ENCODE measurements at regions not wholly inside any gene's neighbourhood (a gene's known extent, or its start where the extent isn't known, plus 50 kb on each side); places are given as distances from the start of the nearest gene placed in this dataset.
"Not testable (repeated sequence)": the region's sequence is repeated elsewhere in the genome, so short reads cannot be mapped to it uniquely, and the experiment has no call there.

DNA sequence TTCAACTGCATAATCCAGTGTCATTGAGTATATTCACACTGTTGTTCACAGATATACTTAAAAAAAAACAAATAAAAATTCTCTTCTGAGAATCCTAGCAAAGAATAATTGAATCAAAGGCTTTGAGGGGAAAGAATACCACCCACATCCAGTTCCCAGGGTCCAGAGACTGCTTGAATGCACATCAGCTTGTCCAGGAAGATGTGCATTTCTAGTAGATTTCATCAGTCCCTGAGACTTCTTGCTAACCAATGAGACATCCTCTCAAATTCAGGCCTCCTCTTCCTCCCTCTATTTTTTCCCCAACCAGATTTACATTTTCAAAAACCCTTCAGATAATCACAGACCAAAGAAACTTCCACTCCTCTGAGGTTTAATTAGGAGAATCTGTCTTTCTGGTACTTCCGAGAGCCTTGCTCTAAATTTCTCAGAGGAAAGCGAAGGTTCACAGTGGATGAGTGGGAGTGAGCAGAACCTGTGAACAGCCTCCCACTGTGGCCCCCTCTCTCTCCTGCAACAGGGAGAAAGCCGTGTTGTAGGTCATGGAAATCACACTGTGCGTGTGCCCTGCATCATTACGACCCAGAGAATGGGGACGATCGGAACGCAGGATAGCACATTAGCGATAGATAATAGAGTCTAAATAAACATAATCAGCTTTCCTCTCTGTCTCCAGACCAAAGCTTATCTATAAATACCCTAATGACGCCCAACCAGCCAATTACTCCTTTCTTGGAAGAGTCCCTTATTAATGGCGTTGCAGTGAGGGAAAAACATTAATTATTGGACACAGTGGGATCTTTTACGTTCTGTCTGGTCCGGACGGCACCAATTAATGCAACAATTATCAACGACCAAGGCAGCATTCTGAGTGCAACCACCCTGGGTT, 212.5 kb downstream of the EMX2 start:
- DNase-seq: no peak

DNA sequence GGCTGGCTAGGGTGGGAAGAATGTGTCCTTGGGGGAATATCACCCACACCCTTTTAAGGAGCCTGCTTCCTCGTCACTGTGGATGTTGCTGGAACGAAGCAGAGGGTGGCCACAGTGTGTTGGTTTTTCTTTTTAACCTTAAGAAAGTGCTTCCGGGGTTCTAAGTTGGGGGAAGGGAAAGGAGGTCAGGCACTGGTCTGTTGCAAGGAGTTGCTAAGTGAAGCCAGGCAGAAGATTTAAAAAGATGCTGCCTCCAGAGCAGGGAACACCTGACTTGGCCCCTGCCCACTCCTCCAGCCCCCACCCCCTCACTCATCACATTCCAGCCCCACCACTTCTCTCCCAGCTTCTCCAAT, 213.1 kb downstream of the EMX2 start:
- DNase-seq: no peak

DNA sequence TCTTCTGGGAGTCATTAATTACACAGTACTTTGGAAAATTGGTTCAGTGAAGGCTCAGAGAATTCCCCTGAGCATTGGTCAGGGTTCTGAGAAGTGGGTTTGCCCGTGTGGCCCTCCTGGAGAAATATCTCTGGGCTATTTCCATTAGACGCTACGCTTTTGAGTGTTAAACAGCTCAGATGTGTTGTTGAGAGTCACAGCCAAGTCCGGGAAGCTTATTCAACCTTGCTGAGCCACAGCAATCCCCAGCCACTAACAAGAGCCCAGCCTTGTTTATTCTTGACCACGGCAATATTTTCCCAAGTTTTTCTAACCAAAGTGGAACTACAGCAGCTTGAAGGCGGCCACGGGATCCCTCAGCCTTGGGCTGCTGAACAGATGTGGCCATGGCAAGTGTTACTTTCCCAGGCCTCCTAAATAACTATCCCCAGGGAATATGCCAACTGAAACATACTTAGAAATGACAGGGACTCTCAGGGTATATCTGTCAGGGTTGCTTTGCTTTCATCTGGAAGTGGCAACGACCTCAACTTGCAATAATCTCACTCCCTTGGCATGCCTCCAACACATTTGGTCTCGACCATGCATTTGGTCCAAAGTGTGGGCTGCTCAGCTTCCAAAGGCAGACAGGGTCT, 214.7 kb downstream of the EMX2 start:
- no peak for DNase-seq

DNA sequence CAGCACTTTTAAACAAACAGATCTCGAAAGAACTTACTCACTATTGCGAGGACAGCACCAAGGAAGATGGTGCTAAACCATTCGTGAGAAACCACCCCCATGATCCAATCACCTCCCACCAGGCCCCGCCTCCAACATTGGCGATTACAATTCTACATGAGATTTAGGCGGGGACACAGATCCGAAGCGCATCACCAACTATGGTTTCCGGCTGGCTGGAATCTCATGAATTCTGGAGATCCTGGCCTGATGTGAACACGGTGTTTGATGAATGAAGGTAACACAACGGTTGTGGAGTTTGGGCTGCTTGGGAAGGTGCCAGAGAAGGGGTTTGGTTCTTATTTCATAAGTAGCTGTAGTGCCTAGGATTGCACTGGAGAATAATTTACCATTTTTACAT, 216.7 kb downstream of the EMX2 start:
- DNase-seq: no peak

DNA sequence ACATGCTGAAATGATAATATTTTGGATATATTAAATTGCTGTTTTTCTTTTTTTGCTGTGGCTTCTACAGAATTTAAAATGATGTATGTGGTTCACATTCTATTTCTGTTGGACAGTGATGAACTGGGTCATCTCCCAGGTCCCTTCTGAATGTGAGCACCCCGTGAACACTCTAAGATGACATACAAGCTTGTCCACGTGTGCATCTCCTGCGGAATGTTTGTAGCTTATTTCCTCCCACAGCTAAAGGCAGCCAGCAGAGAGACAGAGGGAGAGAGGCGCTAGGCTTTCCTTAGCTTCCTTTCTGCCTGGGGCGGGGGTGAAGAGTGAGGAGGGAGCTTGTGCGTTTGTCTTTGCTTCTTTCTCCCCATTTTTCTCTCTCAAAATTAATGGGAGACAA, 219.1 kb downstream of the EMX2 start:
- DNase-seq: no peak

DNA sequence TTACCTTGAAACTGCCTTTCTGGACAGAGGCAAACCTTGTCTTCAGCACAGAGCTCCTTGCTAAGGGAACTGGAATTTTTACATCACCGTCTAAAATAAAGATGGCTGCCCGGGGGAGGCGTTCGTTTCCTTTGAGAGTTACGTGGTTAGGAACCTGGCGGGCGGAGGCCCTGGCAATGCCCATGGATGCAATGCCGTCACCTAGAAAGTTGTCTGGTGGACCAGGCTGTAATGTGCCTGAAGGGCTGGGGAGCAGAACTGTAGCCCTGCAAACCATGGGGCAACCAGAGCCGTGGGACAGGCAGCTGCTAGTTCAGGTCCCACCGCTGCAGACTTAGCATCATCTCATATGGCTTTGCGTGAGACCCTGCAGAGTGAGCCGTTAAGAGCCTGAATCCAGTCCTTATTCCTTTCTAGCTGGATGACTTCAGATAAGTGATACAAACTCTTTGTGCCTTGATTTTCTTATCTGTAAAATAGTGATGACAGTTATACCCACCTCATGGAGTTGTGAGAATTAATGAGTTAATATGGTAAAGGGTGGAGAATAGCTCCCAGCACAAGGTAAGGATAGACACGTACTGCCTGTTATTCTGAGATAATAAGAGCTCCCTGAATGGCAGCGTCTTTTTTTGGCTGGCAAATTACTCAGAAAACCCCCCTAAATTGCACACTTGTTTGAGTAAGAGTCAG, 219.7 kb downstream of the EMX2 start:
- no peak for DNase-seq

DNA sequence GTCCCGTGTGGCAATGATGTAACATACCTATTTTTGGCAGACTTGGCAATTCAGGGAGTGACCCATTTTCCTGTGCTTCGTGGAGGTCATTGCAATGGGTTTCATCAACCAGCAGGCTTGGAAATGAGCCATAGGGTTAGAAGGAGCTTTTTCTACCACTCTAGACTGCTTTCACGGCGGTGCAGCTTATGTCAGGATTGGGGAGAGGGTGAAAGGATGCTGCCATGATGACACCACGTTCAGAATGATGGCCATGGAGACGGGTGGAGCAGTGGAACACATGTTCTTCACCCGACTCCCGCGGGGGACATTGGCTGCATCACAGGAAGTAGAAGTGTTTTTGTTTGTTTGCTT, 220.2 kb downstream of the EMX2 start:
- no peak for DNase-seq

DNA sequence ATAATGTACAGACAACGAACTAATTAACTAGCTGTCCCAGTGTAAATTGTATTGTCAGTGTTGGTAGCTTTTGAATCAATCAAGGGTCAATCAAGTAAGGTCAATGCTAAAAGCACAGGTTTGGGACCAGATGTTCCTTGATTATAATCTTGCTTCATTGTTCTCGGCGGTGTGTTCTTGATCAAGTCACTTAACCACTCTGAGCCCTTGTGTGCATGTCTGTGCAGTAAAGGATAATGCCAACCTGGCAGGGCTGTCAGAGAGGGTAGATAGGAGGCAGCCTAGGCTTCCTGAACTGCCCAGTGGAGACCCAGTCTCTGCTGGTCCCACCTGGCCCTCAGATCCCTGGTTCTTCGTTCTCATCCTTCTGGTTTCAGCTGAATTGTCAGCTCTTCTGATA, 221.0 kb downstream of the EMX2 start:
- DNase-seq: no peak

DNA sequence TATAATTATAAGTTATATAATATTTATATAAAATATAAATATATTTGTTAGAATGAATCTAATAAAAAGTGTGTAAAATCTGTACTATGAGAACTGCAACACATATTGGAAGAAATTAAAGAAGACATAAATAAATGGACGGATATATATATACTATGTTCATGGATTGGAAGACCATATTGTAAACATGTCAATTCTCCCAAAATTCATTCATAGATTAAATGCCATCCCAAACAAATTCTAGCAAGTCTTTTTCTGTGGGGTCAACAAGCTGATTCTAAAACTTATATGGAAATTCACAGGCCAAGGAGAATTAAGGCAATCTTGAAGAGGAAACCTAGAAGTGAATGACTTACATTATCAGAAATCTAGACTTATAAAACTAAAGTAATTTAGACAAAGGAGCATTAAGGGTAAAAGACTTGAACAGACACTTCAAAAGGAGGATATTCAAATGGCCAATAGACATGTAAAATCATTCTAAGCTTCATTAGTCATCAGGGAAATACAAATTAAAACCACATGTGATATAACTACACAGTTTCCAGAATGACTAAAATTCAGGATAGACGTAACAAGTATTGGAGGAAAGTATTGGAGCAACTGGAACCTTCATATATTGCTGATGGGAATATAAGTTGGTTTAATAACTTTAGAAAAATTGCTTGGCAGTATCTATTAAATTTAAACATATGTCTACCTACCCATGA, 225.9 kb downstream of the EMX2 start:
- no peak for DNase-seq

DNA sequence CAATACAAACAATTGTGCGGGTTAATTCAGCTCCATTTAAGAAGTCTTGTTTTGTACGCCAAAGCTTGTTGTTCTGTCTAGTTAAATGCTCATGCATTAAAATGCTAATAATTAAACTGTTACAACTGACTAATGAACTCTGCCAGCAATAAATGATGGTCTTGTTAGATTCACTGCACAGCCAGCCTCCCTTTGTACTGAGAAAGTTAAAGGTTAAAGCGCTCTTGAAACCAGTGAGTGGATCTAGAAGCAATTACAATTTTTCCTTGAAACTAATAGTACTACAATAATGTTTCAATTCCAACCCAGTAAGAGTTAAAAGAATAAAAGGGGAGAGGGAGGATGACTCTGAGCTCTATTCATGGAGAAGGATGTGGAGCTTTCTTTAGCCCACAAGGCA, 233.0 kb downstream of the EMX2 start:
- no peak for DNase-seq

DNA sequence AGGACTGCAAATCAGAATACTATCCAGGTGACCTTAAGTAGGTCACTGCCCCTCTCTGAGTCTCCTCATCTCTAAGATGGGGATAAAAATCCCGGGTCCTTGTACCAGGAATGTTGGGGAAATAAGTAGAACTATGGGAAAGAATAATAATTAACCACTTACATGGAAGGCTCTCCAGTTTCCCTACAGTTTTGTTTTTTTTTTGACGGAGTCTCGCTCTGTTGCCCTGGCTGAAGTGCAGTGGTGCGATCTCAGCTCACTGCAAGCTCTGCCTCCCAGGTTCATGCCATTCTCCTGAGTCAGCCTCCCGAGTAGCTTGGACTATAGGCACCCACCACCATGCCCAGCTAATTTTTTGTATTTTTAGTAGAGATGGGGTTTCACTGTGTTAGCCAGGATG, 234.7 kb downstream of the EMX2 start:
- not testable (repeated sequence) for DNase-seq

DNA sequence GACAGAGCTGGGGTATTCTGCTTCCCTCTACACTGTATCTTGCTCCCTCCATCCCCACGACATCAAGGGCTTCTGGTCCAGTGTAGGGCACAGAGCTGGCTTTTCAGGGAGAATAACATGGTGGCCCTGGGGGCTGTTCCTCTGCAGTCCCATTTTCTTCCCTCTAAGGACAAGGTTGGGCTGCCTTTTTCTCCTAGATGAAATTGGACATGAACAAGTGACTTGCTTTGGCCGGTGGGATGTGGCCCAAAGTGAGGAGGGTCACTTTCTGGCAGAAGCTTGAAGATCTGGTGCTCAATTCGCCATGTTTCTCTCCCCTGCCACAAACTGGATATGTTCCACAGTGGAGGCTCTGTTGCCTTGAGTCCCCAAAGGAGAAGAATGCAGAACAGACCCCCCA, 235.7 kb downstream of the EMX2 start:
- no peak for DNase-seq

DNA sequence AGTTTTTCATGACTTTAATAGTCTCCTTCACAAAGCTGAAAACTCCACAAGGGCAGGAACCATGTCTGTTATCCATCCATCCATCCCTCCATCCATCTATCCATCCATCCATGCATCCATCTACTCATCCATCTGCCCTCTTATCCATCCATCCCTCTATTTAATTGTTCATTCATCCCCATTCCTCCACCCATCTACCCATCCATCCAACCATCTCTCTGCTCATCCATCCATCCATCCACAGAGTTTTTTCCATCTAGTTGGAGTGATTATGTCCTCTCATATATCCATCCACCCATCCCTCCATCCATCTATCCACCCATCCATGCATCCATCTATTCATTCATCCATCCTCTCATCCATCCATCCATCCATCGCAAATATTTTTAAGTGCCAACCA, 237.9 kb downstream of the EMX2 start:
- DNase-seq: no peak

DNA sequence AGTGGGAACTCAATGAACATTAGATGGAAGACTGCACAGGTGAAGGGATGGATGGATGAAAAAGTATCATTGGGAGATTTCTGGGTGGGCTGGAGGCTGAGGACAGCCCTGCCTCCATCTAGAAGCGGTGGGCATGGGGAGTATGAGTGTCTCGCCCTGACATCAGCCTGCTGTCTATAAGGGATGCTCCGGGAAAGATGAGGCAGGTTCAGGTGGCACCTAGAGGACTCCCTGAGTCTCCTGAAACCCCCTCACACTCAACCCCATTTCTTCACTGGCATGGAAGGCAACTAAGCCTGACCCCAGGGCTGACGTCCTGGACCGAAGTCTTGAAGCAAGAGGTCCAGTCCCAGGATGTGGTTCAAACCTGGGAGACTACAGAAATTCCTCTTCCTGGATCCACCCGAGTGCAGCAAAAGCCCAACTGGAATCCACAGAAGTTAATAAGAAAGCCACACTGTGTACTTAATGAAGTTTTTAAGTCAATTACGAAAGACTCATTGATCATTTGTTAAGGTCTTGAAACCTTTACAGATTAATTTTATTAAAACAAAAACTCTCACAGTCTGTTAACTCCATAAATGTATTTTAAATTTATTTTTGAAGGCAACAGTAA, 238.8 kb downstream of the EMX2 start:
- no peak for DNase-seq

DNA sequence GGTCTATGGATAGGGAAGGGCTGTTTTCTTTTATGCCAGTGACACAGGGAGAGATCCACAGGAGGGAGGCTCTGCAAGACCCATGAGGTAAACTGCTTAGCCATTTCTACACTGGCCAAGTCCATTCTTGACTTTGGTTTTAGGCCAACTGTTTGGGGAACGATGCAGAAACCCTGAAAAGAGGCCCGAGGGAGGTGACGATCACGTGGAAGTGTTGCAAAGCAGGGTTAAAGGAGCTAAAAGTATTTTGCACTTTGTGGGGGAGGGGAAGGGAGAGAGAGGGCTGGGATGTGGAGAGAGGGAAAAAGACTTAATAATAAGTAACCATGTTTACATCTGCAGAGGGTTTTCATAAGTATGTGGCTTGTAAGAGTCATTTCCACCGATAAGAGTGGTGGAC, 239.7 kb downstream of the EMX2 start:
- no peak for DNase-seq

DNA sequence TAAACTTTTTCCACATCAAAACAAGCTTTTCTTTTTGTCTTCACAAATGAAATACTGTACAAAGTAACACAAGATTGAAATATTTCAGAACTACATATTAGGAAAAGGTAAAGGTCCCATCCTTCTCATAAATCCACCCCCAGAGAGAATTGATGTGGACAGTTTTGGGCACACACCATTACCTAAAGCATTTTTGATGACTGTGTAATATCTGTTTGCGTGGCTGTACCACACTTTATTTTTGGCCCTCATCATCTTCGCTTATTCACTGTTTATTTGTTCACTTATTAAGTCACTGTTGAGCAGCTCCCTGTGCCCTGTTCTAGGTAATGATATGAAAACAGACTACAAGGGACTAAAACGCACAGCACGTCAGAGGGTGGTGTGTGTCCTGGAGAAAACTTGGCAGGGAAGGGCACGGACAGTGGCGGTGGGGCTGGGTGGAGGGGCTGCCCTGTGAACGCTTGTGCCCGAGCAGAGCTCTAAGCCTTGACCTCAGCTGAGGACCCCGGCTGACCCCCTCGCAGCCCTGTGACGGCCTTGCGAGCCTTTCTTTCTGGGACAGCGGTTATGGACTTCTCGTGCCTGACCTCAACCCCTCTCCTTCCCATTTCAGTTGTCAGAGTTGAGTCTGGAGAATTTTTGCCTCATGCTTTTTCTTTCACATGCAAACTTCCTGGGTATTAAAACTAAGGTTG, 241.3 kb downstream of the EMX2 start:
- DNase-seq: no peak

DNA sequence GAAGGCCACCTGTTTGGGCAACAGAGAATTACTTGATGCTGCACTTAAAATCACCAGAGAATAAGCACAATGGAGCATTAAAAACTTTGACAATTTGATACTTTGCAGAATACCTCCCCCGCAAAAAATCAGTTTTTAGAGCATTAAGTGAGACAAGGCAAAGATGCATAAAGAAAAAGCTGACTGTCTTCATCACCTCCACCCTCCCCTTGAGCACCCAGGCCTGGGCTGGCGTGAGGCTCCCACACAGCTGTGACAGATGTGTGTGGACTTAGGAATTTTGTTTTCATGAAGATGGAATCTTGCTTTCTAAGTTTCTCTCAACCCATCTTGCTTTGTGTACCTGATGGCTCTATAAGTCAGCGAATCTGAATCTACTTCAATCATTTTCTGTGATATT, 242.2 kb downstream of the EMX2 start:
- DNase-seq: no peak

DNA sequence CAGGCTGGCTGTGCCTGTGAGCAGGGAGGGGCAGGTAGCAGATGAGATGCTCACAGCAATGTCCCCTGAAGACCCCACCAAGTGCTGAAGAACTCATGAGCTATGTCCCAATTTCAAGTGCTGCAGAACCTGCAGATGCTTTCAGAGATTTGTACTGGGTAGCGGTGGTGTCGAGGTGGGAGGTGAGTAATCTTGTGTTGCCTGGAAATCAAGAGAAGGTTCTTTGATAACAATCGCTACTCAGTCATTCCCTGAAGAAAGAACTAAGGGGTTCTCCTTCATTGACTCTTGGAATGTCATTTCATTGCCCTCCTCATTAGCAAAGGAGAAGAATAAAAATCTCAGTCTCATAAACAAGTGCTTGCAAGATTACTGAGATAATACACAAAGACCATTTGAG, 246.4 kb downstream of the EMX2 start:
- no peak for DNase-seq

DNA sequence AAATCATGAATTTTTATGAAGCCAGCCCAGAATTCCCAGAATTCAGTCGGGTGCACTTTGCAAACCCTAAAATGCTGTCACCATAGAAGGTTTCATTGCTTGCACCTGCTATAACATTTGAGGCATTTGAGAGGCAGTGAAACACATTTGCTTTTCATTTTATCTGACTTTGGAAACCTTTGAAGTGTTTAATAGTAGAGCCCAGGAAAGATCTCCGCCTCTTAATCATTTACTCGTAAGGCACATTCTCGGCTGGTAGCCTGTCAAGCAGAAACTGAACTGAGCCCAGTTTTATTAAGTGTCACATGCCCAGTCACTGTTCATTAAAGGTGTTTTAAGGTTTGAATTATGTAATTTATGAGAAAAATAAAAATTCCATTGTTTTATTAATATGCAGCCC, 247.6 kb downstream of the EMX2 start:
- no peak for DNase-seq

DNA sequence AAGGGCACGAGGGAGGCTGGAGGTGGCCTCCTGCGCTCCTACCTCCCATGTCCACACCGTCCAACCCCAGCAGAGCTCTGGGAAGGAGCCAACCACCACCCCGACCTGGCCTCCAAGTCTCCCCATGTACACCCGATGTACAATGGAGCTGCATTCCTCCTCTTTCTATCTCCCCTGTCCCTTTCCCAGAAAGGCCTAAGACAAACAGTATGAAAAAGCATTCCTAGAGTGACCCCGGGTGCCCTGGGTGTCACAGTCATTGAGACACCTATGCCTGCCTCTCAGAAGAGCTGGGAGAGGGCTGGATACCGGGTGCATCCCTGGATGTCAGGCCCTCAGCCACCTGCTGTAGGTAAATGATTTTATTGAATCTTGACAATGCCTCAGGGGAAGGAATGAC, 248.1 kb downstream of the EMX2 start:
- no peak for DNase-seq

DNA sequence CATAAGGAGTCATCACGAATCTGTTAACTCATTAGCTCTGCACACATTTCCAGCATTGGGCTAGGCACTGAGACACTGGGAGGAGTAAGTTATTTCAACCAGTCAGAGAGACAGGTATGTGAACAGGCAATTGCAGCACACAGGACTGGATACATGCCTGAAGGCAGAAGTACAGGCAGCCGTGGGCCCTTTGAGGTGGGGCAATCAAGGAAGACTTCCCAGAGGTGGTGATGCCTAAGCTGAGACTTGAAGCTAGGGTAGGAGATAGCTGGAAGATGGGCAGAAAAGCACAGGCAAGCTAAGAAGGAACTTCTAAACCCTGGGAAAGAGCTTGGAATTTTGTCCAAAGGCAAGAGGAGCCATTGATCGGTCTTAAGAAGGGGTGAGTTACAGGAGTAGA, 249.7 kb downstream of the EMX2 start:
- no peak for DNase-seq

DNA sequence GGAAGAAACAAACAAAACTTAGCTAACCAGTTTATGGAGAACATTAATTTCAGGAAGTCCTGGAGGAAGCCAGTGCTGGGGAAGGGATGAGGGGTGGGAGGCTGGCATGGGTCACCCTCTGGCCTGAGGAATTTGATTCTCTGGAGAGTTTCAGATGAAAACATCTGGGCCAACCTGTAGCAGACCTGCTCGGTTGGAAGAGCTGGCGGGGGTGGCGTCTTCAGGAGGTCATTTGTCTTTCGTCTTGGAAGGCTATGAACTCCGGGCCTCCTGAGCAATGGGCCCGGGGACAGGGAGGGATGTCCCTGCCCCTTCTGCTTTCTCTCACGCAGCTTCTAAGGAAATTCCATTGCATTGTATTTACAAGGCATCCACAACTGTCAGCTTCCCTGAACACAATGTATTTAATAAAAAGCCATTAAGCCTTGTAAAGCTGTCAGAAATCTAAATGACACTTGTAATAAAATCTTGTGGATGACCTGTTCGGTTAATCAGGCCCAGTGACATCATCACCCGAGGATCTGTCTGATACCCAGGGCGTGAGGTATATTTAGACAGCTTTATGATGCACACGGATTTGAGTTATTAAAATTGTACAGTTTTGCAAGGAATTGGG, 250.5 kb downstream of the RAB11FIP2 start:
- no peak for DNase-seq

Measured in stimulated activated CD8-positive, alpha-beta memory T cell treated with anti-CD3 and anti-CD28 coated beads, Interleukin-4, amount 100 ng/mL, for 48 hours (primary cell).